Activated T-cell treated with anti-CD3 and anti-CD28 coated beads, Interleukin-2, amount 50 U/mL, for 4 hours (primary cell): ENCODE measurements at regions not wholly inside any gene's neighbourhood (a gene's known extent, or its start where the extent isn't known, plus 50 kb on each side); places are given as distances from the start of the nearest gene placed in this dataset.

Source experiments
- ATAC-seq, 2 donors: fragments of 200-7000 bp; cut with Tn5 transposase; one replicate each; pipeline ENCODE4 v1.10.0; 2021
- DNase-seq: peaks from one replicate; pipeline ENCODE4 v3.0.0-alpha.2; 2020
- H3K27me3 Mint-ChIP-seq: one replicate; pipeline ENCODE4 v1.8.0; 2021; ENCODE audit warnings: low read depth, mixed read lengths
- H3K36me3 Mint-ChIP-seq: one replicate; pipeline ENCODE4 v1.8.0; 2022; ENCODE audit warnings: mixed read lengths; ENCODE audit not compliant: insufficient read depth
- H3K4me1 Mint-ChIP-seq: one replicate; pipeline ENCODE4 v1.8.0; 2021; ENCODE audit warnings: low read depth, mixed read lengths
- H3K4me3 Mint-ChIP-seq: one replicate; pipeline ENCODE4 v1.8.0; 2021; ENCODE audit warnings: mild to moderate bottlenecking, moderate library complexity, mixed read lengths
- H3K9me3 Mint-ChIP-seq: one replicate; pipeline ENCODE4 v1.8.0; 2021; ENCODE audit warnings: mixed read lengths

DNA sequence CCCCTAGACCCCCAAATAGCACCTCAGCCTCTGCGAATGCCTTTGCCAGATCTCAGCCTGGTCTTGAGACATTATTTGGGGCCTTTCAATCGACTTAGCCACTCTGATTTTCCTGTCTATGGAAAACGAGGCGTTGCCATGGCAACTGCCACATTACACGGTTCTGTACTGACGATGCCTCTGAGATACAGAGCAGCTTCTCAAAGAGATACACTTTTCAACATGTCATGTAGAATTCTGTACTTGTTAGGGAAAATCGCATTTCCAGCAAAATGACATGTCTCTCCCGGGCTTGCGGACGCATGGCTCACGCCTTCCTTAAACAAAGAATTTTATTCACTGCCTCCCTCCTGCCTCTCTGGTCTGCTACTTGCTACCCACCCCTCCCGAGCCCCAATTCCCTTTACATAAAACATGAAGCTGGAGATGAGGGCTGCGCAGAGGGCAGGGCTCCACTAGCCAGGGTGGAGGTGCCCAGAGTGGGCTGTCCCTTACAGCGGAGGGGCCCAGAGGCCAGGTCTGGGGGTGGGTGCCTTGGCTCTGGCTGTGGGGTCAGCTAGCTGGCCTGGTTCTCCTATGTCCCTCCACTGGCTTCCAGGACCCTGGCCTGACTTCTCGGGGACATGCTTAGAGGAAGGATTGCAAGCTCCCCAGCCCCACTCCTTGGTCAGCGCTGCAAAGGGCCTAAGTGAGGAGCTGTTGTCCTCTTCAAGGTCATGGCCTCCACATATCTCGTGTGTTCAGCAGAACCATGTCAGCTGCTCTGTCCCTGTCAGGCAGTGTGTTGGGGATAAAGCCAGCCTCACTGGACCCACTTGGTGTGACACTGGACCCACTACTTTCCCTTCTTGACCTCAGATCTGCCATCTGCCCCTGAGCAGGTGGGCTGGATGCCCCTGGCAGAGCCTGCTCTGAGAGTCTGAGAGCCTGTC lies 342.5 kb downstream of the RPS24 start:
- H3K4me1 Mint-ChIP-seq, result no peaks in the 10 kb centered on the region
- no peaks in the 10 kb centered on the region for H3K36me3 Mint-ChIP-seq
- ATAC-seq, result no peak
- no peak overlapping the region for H3K4me3 Mint-ChIP-seq
- DNase-seq, result no peak
- no peaks in the 10 kb centered on the region for H3K27me3 Mint-ChIP-seq
- no peaks in the 10 kb centered on the region for H3K9me3 Mint-ChIP-seq

DNA sequence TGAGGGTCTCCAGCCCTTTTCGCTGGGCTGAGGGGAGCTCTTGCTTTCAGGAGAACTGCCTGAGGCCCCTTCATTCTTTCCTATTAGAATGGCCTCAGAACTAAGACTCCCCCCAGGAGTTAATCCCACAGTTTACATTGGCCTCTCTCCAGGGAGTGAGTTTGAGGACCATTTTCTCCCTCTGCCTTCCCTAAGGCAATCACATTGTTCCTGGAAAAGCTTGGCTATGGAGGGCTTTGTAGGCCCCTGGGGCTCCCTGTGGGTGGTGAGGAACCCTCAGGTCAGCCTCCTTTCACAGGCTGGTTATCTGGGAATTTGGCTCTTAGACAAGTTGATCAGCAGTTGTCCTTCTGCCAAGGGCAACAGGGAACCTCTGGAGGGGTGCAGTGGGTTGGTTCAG lies 343.7 kb downstream of the RPS24 start:
- H3K4me3 Mint-ChIP-seq, result no peak overlapping the region
- H3K36me3 Mint-ChIP-seq, result no peaks in the 10 kb centered on the region
- H3K4me1 Mint-ChIP-seq, result no peaks in the 10 kb centered on the region
- ATAC-seq (no peak), DNase-seq (no peak)
- no peaks in the 10 kb centered on the region for H3K9me3 Mint-ChIP-seq
- no peaks in the 10 kb centered on the region for H3K27me3 Mint-ChIP-seq

DNA sequence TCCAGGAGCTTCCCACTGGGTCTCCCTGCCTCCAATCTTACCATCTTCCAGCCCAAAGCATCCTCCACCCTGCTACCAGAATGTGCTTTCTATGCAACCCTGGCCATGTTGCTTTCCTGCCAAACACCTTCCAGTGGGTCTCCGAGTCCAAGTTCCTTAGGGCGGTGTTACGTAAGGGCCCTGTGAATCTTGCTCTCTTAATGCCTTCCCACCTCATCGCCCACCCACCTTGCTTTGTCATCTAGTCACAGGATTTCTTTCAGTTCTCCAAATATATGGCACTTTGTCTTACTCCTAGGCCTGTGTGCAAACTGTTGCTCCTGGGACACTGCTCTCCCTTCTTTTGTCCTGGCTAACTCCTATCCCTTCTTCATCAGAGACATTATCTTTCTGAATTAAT lies 344.5 kb downstream of the RPS24 start:
- Mint-ChIP-seq H3K27me3 (no peaks in the 10 kb centered on the region), H3K36me3 (no peaks in the 10 kb centered on the region), H3K4me1 (no peaks in the 10 kb centered on the region), H3K4me3 (no peak overlapping the region), H3K9me3 (no peaks in the 10 kb centered on the region)
- DNase-seq, result no peak
- ATAC-seq, result no peak

DNA sequence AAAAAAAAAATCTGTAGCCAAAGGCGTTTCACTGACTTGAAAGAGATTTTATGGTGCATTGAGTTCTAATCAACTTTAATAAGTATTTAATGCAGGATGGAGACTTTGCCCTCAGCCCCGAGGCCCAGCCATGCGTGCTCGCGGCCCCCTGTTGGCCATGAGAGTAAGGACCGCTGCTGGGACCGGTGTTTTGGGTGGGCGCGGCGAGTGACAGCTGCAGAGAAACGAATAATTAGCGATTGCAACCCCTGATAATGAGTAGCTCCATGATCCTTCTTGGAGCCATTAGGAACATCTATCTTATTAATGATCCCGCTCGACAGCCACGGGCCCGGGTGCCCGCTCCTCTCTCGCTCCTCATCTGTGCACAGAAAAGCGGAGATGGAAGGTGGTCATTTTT lies 347.4 kb downstream of the RPS24 start:
- H3K27me3 Mint-ChIP-seq, result no peaks in the 10 kb centered on the region
- DNase-seq (no peak), ATAC-seq (no peak)
- H3K9me3 Mint-ChIP-seq, result no peaks in the 10 kb centered on the region
- H3K4me3 Mint-ChIP-seq, result no peak overlapping the region
- no peaks in the 10 kb centered on the region for H3K4me1 Mint-ChIP-seq
- no peaks in the 10 kb centered on the region for H3K36me3 Mint-ChIP-seq

DNA sequence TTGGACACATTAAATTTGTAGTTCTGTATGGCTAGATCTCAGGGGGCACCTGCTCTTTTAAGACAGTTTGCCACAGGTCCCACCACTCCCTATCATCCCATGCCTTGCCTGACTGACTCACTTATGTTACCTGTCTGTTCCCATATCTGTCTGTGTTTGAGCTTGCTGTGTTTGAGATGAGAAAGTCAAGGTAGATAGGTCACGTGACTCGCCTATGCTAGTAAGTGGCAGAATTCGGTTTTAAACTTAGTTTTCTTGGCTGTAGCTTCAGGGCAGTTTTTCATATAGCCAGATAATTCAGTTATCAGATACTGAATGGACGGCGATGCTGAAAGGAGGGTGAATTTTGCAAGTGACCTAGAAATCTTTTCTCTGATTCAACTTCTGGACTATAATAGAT lies 348.4 kb downstream of the RPS24 start:
- H3K9me3 Mint-ChIP-seq, result no peaks in the 10 kb centered on the region
- no peak overlapping the region for H3K4me3 Mint-ChIP-seq
- ATAC-seq (no peak), DNase-seq (no peak)
- no peaks in the 10 kb centered on the region for H3K27me3 Mint-ChIP-seq
- H3K36me3 Mint-ChIP-seq, result no peaks in the 10 kb centered on the region
- H3K4me1 Mint-ChIP-seq, result no peaks in the 10 kb centered on the region

DNA sequence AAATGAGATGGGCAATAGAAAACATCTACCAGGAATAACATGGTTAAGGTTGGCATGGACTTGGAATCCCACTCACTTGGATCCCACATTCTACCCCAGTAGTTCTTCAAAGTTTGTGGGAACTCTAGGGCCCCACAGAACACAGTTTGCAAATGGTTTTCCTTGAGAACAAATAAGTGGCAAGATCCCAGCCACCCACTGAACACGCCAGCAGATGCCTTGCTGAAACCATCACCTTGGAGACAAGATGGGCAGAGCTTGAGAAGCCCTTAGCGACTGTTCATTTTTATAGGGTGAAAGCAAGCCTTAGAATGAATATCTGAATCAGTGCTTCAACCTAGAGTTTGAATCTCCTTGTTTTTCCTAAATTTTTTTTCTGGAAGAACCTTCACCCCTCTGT lies 349.1 kb downstream of the RPS24 start:
- Mint-ChIP-seq H3K9me3 (no peaks in the 10 kb centered on the region), H3K36me3 (no peaks in the 10 kb centered on the region), H3K4me1 (no peaks in the 10 kb centered on the region), H3K4me3 (no peak overlapping the region), H3K27me3 (no peaks in the 10 kb centered on the region)
- no peak for ATAC-seq
- no peak for DNase-seq

DNA sequence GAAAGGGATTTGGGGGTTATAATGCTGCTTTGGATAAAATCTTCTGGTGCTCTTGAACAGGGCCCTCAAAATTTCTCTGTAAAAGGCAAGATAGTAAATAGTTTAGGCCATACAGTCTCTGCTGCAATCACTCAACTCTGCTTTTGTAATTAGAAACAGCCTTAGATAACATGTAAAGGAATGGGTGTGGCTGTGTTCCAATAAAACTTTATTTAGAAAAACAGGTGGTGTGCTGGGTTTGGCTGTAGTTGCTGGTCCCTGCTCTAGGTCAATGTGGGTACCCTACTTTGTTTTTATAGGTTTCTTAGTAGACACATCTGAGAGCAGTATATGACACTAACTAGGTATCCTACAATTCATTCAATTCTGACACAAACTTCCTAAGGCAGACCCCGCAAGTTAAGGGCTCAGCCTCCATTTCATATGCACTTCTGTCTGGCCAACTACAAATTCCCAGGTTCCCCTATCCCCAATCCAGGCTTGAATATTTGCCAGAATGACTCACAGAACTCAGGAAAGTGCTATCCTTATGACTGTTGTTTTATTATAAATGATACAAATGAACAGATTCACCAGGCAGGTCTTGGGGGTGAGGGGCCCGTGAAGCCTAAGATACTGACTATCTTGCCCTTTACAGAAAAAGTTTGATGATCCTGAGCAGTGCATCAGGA lies 349.9 kb downstream of the RPS24 start:
- Mint-ChIP-seq H3K4me1 (no peaks in the 10 kb centered on the region), H3K36me3 (no peaks in the 10 kb centered on the region), H3K27me3 (peaks cover 3% of the 10 kb centered on the region), H3K9me3 (no peaks in the 10 kb centered on the region), H3K4me3 (no peak overlapping the region)
- ATAC-seq (no peak), DNase-seq (no peak)

DNA sequence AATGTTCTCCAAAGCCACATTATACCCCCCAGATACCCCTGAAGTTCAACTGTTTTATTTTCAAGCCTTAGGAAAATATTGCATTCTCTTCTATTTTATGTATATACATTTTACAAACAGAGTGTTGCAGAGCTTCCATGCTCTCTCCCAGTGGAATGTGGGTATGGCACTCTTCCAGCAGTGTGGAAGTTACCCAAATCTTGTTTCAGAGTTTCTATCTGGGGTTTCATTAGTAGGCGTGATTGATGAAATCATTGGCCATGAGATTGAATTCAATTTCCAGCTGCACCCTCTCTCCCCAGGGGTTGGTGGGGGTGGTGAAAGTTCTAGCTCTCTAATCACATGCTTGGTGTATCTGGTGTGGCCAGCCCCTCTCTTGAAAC lies 350.4 kb downstream of the RPS24 start:
- ATAC-seq (no peak), DNase-seq (no peak)
- H3K4me1 Mint-ChIP-seq, result no peaks in the 10 kb centered on the region
- H3K27me3 Mint-ChIP-seq, result peaks cover 3% of the 10 kb centered on the region
- no peaks in the 10 kb centered on the region for H3K36me3 Mint-ChIP-seq
- no peak overlapping the region for H3K4me3 Mint-ChIP-seq
- H3K9me3 Mint-ChIP-seq, result no peaks in the 10 kb centered on the region

DNA sequence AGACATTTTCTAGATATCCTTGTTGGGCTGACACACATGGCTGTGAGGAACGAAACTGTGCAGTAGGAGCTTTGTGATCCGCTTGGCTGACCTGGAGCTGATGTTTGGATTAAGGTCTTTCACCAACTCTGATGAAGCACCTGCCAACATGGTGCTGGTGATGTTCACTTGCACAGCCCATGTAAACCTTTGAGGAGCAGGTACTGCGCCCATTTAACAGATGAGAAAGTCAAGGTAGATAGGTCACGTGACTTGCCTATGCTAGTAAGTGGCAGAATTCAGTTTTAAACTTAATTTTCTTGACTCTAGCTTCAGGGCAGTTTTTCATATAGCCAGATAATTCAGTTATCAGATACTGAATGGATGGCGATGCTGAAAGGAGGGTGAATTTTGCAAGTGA lies 351.9 kb downstream of the RPS24 start:
- no peak for DNase-seq
- no peaks in the 10 kb centered on the region for H3K36me3 Mint-ChIP-seq
- peaks cover 3% of the 10 kb centered on the region for H3K27me3 Mint-ChIP-seq
- no peak for ATAC-seq
- H3K9me3 Mint-ChIP-seq, result no peaks in the 10 kb centered on the region
- no peak overlapping the region for H3K4me3 Mint-ChIP-seq
- H3K4me1 Mint-ChIP-seq, result no peaks in the 10 kb centered on the region

DNA sequence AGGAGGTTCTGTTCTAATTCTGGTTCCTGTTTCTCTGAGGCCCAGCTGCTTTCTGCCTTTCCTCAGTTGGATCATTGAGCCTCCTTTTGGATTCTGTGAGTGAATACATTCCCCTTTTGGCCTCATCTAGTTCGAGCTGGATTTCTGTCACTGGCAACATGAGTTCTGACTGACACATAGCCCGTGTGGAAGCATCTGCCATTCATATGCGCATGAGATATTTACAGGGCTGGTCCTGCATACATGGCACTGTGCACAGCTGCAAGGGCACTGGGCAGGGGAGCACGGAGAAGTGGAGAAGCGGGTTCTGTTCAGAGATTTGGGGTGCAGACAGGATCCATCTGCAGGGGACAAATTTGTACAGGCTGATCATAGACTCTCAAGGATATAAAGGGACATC lies 352.8 kb downstream of the RPS24 start:
- Mint-ChIP-seq H3K9me3 (no peaks in the 10 kb centered on the region), H3K4me3 (no peak overlapping the region), H3K36me3 (no peaks in the 10 kb centered on the region), H3K27me3 (peaks cover 4% of the 10 kb centered on the region), H3K4me1 (no peaks in the 10 kb centered on the region)
- ATAC-seq (no peak), DNase-seq (no peak)

DNA sequence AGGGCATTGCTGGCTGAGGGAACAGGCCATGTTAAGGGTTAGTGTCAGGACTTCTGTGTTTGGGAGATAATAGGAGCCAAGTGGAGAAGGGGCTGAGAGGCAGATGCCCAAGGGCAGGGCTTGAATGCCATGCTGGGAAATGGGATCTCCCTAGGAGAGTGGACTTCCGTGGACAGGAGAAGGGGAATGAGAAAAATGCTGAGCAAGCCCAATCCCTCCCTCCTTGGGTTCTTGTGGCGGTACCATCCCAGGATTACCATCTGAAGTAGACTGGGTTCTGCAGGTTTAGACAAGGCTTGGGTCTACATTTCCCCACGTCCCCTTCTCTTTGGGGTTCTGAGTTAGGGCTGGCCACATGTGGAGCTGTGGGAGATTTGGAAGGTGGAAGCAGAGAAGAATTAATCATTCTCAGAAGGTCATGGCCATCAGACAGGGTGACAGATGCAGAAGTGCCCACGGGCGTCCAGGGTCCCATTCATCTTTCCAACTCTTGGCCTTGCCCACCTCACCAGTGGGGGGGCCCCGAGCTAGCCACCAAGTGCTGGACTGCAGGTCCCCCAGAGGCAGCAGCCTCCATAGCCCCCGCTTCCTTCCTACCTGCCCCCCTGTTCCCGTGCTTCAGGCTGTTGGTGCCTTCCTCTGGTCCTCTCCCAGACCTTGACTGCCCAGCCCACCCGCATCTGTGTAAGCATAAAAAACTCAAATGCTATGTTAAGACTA lies 354.8 kb downstream of the RPS24 start:
- Mint-ChIP-seq H3K36me3 (no peaks in the 10 kb centered on the region), H3K27me3 (peaks cover 5% of the 10 kb centered on the region), H3K4me3 (no peak overlapping the region), H3K9me3 (no peaks in the 10 kb centered on the region), H3K4me1 (no peaks in the 10 kb centered on the region)
- DNase-seq, result no peak
- no peak for ATAC-seq

DNA sequence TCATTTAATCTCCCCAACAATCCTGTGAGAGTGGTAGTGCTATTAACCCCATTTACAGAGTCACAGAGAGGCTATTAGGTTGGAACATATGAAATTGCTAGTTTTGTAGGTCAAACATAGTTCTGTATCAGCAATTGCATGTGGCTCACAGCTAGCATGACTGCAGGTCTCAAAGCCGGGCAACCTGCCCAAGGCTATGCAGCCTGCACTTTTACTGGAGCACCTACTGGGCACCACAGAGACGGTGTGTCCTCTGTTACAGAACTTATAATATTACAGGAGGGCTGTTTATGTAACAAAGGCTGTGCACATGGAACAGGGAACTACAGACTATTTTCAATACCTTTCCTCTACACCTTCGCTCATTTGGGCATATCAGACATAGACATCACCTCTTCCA lies 355.8 kb downstream of the RPS24 start:
- peaks cover 5% of the 10 kb centered on the region for H3K27me3 Mint-ChIP-seq

DNA sequence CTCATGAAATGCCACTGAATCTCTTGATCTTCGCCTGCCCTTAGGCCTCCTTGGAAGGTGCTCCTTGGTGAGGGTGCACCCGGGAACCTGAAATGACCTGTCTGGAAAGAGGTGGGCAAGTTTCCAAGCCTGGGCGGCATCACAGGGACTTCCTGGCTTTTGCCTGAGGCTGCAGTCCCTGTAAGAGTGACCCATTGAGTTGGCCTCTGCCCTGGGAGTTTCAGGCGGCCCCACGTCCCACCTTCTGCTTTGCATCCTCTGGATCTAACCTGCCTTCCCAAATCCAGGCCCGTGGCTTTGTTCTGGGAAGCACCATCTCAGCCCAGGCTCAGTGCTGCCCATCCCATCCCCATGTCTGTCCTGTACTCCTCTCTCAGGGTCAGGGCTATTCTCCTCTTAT lies 356.4 kb downstream of the RPS24 start:
- DNase-seq (no peak), ATAC-seq (no peak)
- Mint-ChIP-seq H3K9me3 (no peaks in the 10 kb centered on the region), H3K4me3 (no peak overlapping the region), H3K4me1 (no peaks in the 10 kb centered on the region), H3K27me3 (peaks cover 5% of the 10 kb centered on the region), H3K36me3 (no peaks in the 10 kb centered on the region)

More for the DNA sequence above, 355.8 kb downstream of the RPS24 start:
- no peak for ATAC-seq
- Mint-ChIP-seq H3K4me1 (no peaks in the 10 kb centered on the region), H3K36me3 (no peaks in the 10 kb centered on the region), H3K4me3 (no peak overlapping the region), H3K9me3 (no peaks in the 10 kb centered on the region)
- no peak for DNase-seq

DNA sequence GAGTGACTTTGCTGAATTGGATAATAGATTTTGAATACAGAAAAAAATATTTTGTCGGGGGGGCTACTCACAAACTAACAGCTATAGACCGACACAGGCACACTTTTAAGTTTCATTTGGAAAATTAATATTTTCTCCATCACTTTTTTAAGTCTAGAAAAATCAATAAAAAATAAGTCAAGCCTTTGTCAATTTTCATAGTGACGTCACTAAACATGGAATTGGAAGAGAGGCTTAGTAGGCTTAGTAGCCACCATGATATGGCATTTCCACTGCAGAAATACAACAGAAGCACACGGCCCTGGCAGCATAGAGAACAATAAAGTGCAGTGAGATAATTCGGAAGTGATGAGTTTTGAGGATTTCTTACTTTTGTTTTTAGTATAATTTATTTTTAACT lies 357.2 kb downstream of the RPS24 start:
- Mint-ChIP-seq H3K9me3 (no peaks in the 10 kb centered on the region), H3K4me1 (no peaks in the 10 kb centered on the region), H3K36me3 (no peaks in the 10 kb centered on the region), H3K27me3 (peaks cover 5% of the 10 kb centered on the region), H3K4me3 (no peak overlapping the region)
- ATAC-seq (no peak), DNase-seq (no peak)

DNA sequence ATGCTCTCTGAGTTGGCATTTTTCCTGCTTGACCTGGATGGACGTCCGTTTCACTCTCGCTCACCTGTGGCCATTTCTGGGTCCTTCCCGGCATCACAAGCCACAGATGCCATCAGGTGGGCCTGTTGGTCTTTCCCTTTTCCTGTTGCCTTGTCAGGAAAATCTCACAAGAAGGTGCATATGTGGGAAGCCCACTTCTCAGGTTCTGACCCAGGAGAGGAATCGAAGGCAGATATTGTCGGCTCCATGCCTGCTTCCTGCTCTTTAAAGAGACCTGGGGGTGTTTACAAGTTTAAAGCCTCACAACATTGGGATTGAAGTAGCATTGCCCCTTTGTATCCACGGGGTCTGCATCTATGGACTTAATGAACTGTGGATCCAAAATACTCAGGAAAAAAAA lies 357.9 kb downstream of the RPS24 start:
- peaks cover 5% of the 10 kb centered on the region for H3K27me3 Mint-ChIP-seq
- no peaks in the 10 kb centered on the region for H3K4me1 Mint-ChIP-seq
- no peaks in the 10 kb centered on the region for H3K36me3 Mint-ChIP-seq
- ATAC-seq (no peak), DNase-seq (no peak)
- no peak overlapping the region for H3K4me3 Mint-ChIP-seq
- no peaks in the 10 kb centered on the region for H3K9me3 Mint-ChIP-seq
